Neuronal stem cell (in vitro differentiated cells): ENCODE measurements at regions not wholly inside any gene's neighbourhood (a gene's known extent, or its start where the extent isn't known, plus 50 kb on each side); places are given as distances from the start of the nearest gene placed in this dataset.

ENCODE experiments used
- DNase-seq: peaks from one replicate; pipeline ENCODE4 v3.0.0-alpha.2; 2013; ENCODE audit warnings: low spot score
- H2AFZ ChIP-seq: one replicate; pipeline ENCODE4 v1.6.1; 2013; ENCODE audit warnings: mild to moderate bottlenecking, low read length, inconsistent platforms
- H2AK5ac ChIP-seq: 2 replicates; pipeline ENCODE4 v1.6.1; 2013; ENCODE audit warnings: low read depth, mild to moderate bottlenecking, inconsistent platforms, low read length, moderate library complexity, mixed read lengths
- H2BK120ac ChIP-seq: 2 replicates; pipeline ENCODE4 v1.6.1; 2013; ENCODE audit warnings: low read depth, mild to moderate bottlenecking, inconsistent platforms, low read length, moderate library complexity, mixed read lengths
- H2BK12ac ChIP-seq: one replicate; pipeline ENCODE4 v1.6.1; 2013; ENCODE audit warnings: low read length, inconsistent platforms
- H2BK15ac ChIP-seq: 2 replicates; pipeline ENCODE4 v1.6.1; 2013; ENCODE audit warnings: mild to moderate bottlenecking, low read length, inconsistent platforms, mixed read lengths
- H2BK5ac ChIP-seq: one replicate; pipeline ENCODE4 v1.6.1; 2013; ENCODE audit warnings: inconsistent platforms, mild to moderate bottlenecking, low read length, moderate library complexity
- H3K14ac ChIP-seq: one replicate; pipeline ENCODE4 v1.6.1; 2013; ENCODE audit warnings: low read length, inconsistent platforms
- H3K18ac ChIP-seq: 2 replicates; pipeline ENCODE4 v1.6.1; 2013; ENCODE audit warnings: low read length, inconsistent platforms
- H3K23ac ChIP-seq: 2 replicates; pipeline ENCODE4 v1.6.1; 2013; ENCODE audit warnings: low read depth, mild to moderate bottlenecking, mixed read lengths, low read length, inconsistent platforms; ENCODE audit not compliant: poor library complexity
- H3K27ac ChIP-seq: replicated peaks from 3 replicates; pipeline ENCODE4 v1.5.1; 2013; ENCODE audit warnings: low read length, inconsistent platforms
- H3K27me3 ChIP-seq, 3 experiments: 2 replicates each; pipeline ENCODE4 v1.6.1; 2013; ENCODE audit warnings: low read length in 3 of 3, mild to moderate bottlenecking in 2 of 3, inconsistent platforms in 1 of 3, low read depth in 1 of 3, mixed read lengths in 1 of 3, moderate library complexity in 1 of 3; ENCODE audit not compliant: control insufficient read depth in 3 of 3, insufficient read depth in 3 of 3
- H3K36me3 ChIP-seq, 2 donors: replicated peaks in 1 of 2; 2 replicates each; pipeline ENCODE4 v1.6.1; 2013; ENCODE audit warnings: low read length in 2 of 2; ENCODE audit not compliant: control insufficient read depth in 2 of 2, insufficient read depth in 2 of 2
- H3K4ac ChIP-seq: 2 replicates; pipeline ENCODE4 v1.6.1; 2013; ENCODE audit warnings: inconsistent platforms, mild to moderate bottlenecking, low read length, moderate library complexity
- H3K4me1 ChIP-seq, 2 donors: 1 replicate in 1 of 2; 2 replicates in 1 of 2; pipeline ENCODE4 v1.6.1; 2013; ENCODE audit warnings: low read length in 2 of 2, low read depth in 1 of 2; ENCODE audit not compliant: control insufficient read depth in 2 of 2, insufficient read depth in 1 of 2
- H3K4me2 ChIP-seq: one replicate; pipeline ENCODE4 v1.6.1; 2013; ENCODE audit warnings: mild to moderate bottlenecking, low read length, inconsistent platforms; ENCODE audit not compliant: insufficient read depth, poor library complexity, severe bottlenecking
- H3K4me3 ChIP-seq, 2 donors: 2 replicates each; pipeline ENCODE4 v1.5.1; 2013; ENCODE audit warnings: low read length in 2 of 2, mild to moderate bottlenecking in 2 of 2, inconsistent platforms in 1 of 2, moderate library complexity in 1 of 2
- H3K79me1 ChIP-seq: one replicate; pipeline ENCODE4 v1.6.1; 2013; ENCODE audit warnings: low read depth, mild to moderate bottlenecking, inconsistent platforms, low read length, moderate library complexity
- H3K9ac ChIP-seq: one replicate; pipeline ENCODE4 v1.6.1; 2013; ENCODE audit warnings: mild to moderate bottlenecking, low read depth, low read length, inconsistent platforms; ENCODE audit not compliant: poor library complexity
- H3K9me3 ChIP-seq, 2 donors: replicated peaks in 1 of 2; 2 replicates each; pipeline versions ENCODE3 to v1.6.1; 2013; ENCODE audit warnings: low read length in 2 of 2, mild to moderate bottlenecking in 2 of 2, inconsistent platforms in 1 of 2, low read depth in 1 of 2, mixed read lengths in 1 of 2, moderate library complexity in 1 of 2; ENCODE audit not compliant: control insufficient read depth in 2 of 2, insufficient read depth in 1 of 2
- H4K8ac ChIP-seq: one replicate; pipeline ENCODE4 v1.6.1; 2013; ENCODE audit warnings: low read depth, mild to moderate bottlenecking, inconsistent platforms, low read length, moderate library complexity
- H4K91ac ChIP-seq: one replicate; pipeline ENCODE4 v1.6.1; 2013; ENCODE audit warnings: low read length, low read depth, mild to moderate bottlenecking, inconsistent platforms; ENCODE audit not compliant: poor library complexity
- WGBS, 2 donors: extraction: QIAGEN DNeasy Blood & Tissue Kit; methylation state at CpG; one replicate each; pipeline ENCODE4 v1.1.7; 2013; ENCODE audit warnings: missing lambda C conversion rate in 2 of 2, mixed read lengths in 1 of 2; ENCODE audit not compliant: insufficient read length in 2 of 2, insufficient replicate concordance in 1 of 2; ENCODE audit errors: extremely low coverage in 2 of 2; 5-methylcytosine and 5-hydroxymethylcytosine counted together

- Histone ChIP-seq H3K4me3 (no peak overlapping the region), H3K9ac (no peak overlapping the region), H2AFZ (no peak overlapping the region), H3K79me1 (no peaks in the 10 kb centered on the region), H4K91ac (no peak overlapping the region), H3K23ac (no peak overlapping the region), H2BK5ac (no peak overlapping the region), H4K8ac (no peak overlapping the region), H2AK5ac (no peak overlapping the region), H3K4me2 (no peak overlapping the region), H2BK12ac (no peak overlapping the region), H3K27me3 (no peaks in the 10 kb centered on the region), H3K18ac (no peak overlapping the region), H3K14ac (no peak overlapping the region), H3K27ac (no peak overlapping the region), H3K4ac (no peak overlapping the region), H2BK15ac (no peak overlapping the region), H3K36me3 (no peaks in the 10 kb centered on the region), H2BK120ac (no peak overlapping the region), H3K9me3 (no peaks in the 10 kb centered on the region), H3K4me1 (no peaks in the 10 kb centered on the region)
- DNase-seq = no peak
- no CpG with 5 or more reads among the region's 2 CpGs for WGBS, 2 donors
Measured at GRCh38 chr20:52783769-52784168, 188.4 kb upstream of the TSHZ2 start.

- H2AK5ac ChIP-seq = no peak overlapping the region
- no CpG with 5 or more reads among the region's 2 CpGs for WGBS, 2 donors
- no peak for DNase-seq
Measured at GRCh38 chr20:52780462-52780861, 191.7 kb upstream of the TSHZ2 start.

GRCh38 chr20:52779125-52779524 is 193.0 kb upstream of the TSHZ2 start:
- H3K27me3 ChIP-seq = no peaks in the 10 kb centered on the region
- H3K9ac ChIP-seq = no peak overlapping the region
- no peak overlapping the region for H2BK15ac ChIP-seq
- H3K79me1 ChIP-seq = no peaks in the 10 kb centered on the region
- H3K4ac ChIP-seq = no peak overlapping the region
- no peak overlapping the region for H3K27ac ChIP-seq
- no peak overlapping the region for H4K91ac ChIP-seq
- WGBS, 2 donors = no CpG with 5 or more reads among the region's 3 CpGs
- H3K4me1 ChIP-seq = no peaks in the 10 kb centered on the region
- H2BK12ac ChIP-seq = no peak overlapping the region
- no peak overlapping the region for H3K4me3 ChIP-seq
- H2AK5ac ChIP-seq = no peak overlapping the region
- no peak overlapping the region for H2AFZ ChIP-seq
- H3K14ac ChIP-seq = no peak overlapping the region
- no peak overlapping the region for H4K8ac ChIP-seq
- H2BK5ac ChIP-seq = no peak overlapping the region
- no peak overlapping the region for H2BK120ac ChIP-seq
- no peak overlapping the region for H3K4me2 ChIP-seq
- H3K36me3 ChIP-seq = no peaks in the 10 kb centered on the region
- H3K18ac ChIP-seq = no peak overlapping the region
- DNase-seq = no peak
- no peak overlapping the region for H3K23ac ChIP-seq
- H3K9me3 ChIP-seq = no peaks in the 10 kb centered on the region

More at GRCh38 chr20:52780462-52780861, 191.7 kb upstream of the TSHZ2 start:
- no peak overlapping the region for H4K8ac ChIP-seq
- no peaks in the 10 kb centered on the region for H3K36me3 ChIP-seq
- H3K27me3 ChIP-seq = no peaks in the 10 kb centered on the region
- no peak overlapping the region for H3K4me2 ChIP-seq
- H2AFZ ChIP-seq = no peak overlapping the region
- no peak overlapping the region for H3K27ac ChIP-seq
- no peak overlapping the region for H3K9ac ChIP-seq
- H3K18ac ChIP-seq = no peak overlapping the region
- no peak overlapping the region for H3K14ac ChIP-seq
- no peak overlapping the region for H2BK5ac ChIP-seq
- H3K4me1 ChIP-seq = no peaks in the 10 kb centered on the region
- no peak overlapping the region for H2BK15ac ChIP-seq
- no peak overlapping the region for H3K4ac ChIP-seq
- H3K9me3 ChIP-seq = no peaks in the 10 kb centered on the region
- no peak overlapping the region for H3K23ac ChIP-seq
- H2BK120ac ChIP-seq = no peak overlapping the region
- H3K79me1 ChIP-seq = no peaks in the 10 kb centered on the region
- no peak overlapping the region for H3K4me3 ChIP-seq
- no peak overlapping the region for H2BK12ac ChIP-seq
- no peak overlapping the region for H4K91ac ChIP-seq

GRCh38 chr20:52777171-52777570 is 195.0 kb upstream of the TSHZ2 start:
- Histone ChIP-seq H2AK5ac (no peak overlapping the region), H3K36me3 (no peaks in the 10 kb centered on the region), H3K4me1 (no peaks in the 10 kb centered on the region), H3K79me1 (no peaks in the 10 kb centered on the region), H3K27me3 (no peaks in the 10 kb centered on the region), H3K14ac (no peak overlapping the region), H4K8ac (no peak overlapping the region), H3K18ac (no peak overlapping the region), H2BK120ac (no peak overlapping the region), H3K4ac (no peak overlapping the region), H3K23ac (no peak overlapping the region), H2BK5ac (no peak overlapping the region), H3K9ac (no peak overlapping the region), H2AFZ (no peak overlapping the region), H4K91ac (no peak overlapping the region), H2BK12ac (no peak overlapping the region), H3K27ac (no peak overlapping the region), H3K9me3 (no peaks in the 10 kb centered on the region), H2BK15ac (no peak overlapping the region), H3K4me3 (no peak overlapping the region), H3K4me2 (no peak overlapping the region)
- DNase-seq = no peak
- WGBS, 2 donors = no CpG with 5 or more reads among the region's 4 CpGs
